H1 (cell line): ENCODE measurements at regions not wholly inside any gene's neighbourhood (a gene's known extent, or its start where the extent isn't known, plus 50 kb on each side); places are given as distances from the start of the nearest gene placed in this dataset.

ENCODE experiments used
- CBX5 ChIP-seq: fragments of 300-800, 300-1000 bp; sonication (generic); IDR thresholded peaks from 2 replicates; pipeline ENCODE4 v1.7.1; 2016; ENCODE audit warnings: antibody characterized with exemption, low read length, low read depth
- CHD2 ChIP-seq: IDR thresholded peaks from 2 replicates; pipeline ENCODE4 v1.6.1; 2012; ENCODE audit warnings: low read length, improper control_type of control experiment
- EZH2 ChIP-seq: fragments of 200-600 bp; sonication (generic); IDR thresholded peaks from 2 replicates; pipeline ENCODE4 v1.7.1; 2012; ENCODE audit warnings: low read depth, mild to moderate bottlenecking, moderate library complexity, low read length, inconsistent platforms; ENCODE audit not compliant: severe bottlenecking
- GABPA ChIP-seq: IDR thresholded peaks from 2 replicates; pipeline ENCODE4 v1.6.1; 2011; ENCODE audit warnings: mild to moderate bottlenecking, low read length, moderate library complexity, borderline replicate concordance; ENCODE audit not compliant: insufficient read depth
- RBBP5 ChIP-seq: IDR thresholded peaks from 2 replicates; pipeline ENCODE4 v1.7.1; 2012; ENCODE audit warnings: low read depth, mild to moderate bottlenecking, inconsistent platforms, low read length, moderate library complexity, borderline replicate concordance

DNA sequence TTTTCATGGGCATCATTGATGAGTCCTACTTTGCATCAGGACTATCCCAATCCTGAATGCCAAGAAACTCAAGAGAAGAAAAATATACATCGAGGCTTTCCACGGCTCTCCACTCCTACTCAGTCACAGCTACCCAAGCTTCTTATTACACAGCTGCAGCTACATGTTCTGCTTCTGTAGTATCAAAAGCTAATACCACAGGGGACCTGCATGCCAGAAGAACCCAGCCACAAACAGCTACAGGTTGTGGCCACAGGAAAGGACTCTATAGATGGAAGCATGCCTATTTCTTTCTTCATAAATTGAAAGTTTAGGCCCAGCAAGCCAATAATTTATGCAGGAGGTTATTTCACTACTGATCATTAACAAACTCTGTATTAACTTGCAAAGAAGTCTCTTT is 209.7 kb upstream of the EGLN3 start (continued):
- TF ChIP-seq RBBP5 (no peak), CBX5 (no peak), CHD2 (no peak), GABPA (no peak), EZH2 (no peak)
- TF ChIP-seq, all 59 proteins: peak for 0
